K562 (cell line): ENCODE measurements at regions not wholly inside any gene's neighbourhood (a gene's known extent, or its start where the extent isn't known, plus 50 kb on each side); places are given as distances from the start of the nearest gene placed in this dataset.

ENCODE experiments used
- ILF3 ChIP-seq: fragments of 450-650 bp; IDR thresholded peaks from 2 replicates; pipeline ENCODE4 v1.6.1; 2018; ENCODE audit warnings: antibody characterized with exemption, mild to moderate bottlenecking, moderate library complexity, borderline replicate concordance
- RAD21 ChIP-seq, 2 experiments: fragments of 250-450 bp in 1 of 2; fragments of 450-650 bp in 1 of 2; sonication (Bioruptor Pico) in 1 of 2; formaldehyde crosslinking in 1 of 2; IDR thresholded peaks in 1 of 2; conservative IDR thresholded peaks in 1 of 2; 2 replicates each; pipeline versions ENCODE4 v1.4.0 to v1.8.0; 2020 to 2022; ENCODE audit warnings: mild to moderate bottlenecking in 2 of 2, moderate library complexity in 1 of 2
- SNRNP70 ChIP-seq: fragments of 200-400 bp; formaldehyde crosslinking; optimal IDR thresholded peaks from 2 replicates; pipeline ENCODE3; 2017; ENCODE audit warnings: low read depth, low read length
- ZFP30 ChIP-seq: fragments of 250-450 bp; sonication (Bioruptor Pico); IDR thresholded peaks from 2 replicates; pipeline ENCODE4 v1.8.0; 2022; ENCODE audit warnings: moderate library complexity, mild to moderate bottlenecking, inconsistent platforms, borderline replicate concordance
- ZNF316 ChIP-seq: fragments of 450-650 bp; IDR thresholded peaks from 2 replicates; pipeline ENCODE4 v1.6.1; 2016
- ZNF41 ChIP-seq: fragments of 250-450 bp; sonication (Bioruptor Pico); conservative IDR thresholded peaks from 2 replicates; pipeline ENCODE4 v1.4.0; 2020; ENCODE audit warnings: mild to moderate bottlenecking
- TF ChIP-seq, protein P1 (sequence below), 2 experiments: IDR thresholded peaks; 2 replicates each; pipeline ENCODE4 v1.6.1; 2012; ENCODE audit warnings: improper control_type of control experiment in 2 of 2, low read depth in 2 of 2, low read length in 2 of 2, borderline replicate concordance in 1 of 2
- TF ChIP-seq, protein P2 (sequence below), 3 experiments: IDR thresholded peaks in 2 of 3; conservative IDR thresholded peaks in 1 of 3; 2 replicates each; pipeline ENCODE4 v1.5.1; 2011 to 2012; ENCODE audit warnings: low read length in 3 of 3, mild to moderate bottlenecking in 3 of 3, control low read depth in 2 of 3, improper control_type of control experiment in 1 of 3, inconsistent platforms in 1 of 3, low read depth in 1 of 3, mixed read lengths in 1 of 3, moderate library complexity in 1 of 3; ENCODE audit not compliant: insufficient read depth in 2 of 3

DNA sequence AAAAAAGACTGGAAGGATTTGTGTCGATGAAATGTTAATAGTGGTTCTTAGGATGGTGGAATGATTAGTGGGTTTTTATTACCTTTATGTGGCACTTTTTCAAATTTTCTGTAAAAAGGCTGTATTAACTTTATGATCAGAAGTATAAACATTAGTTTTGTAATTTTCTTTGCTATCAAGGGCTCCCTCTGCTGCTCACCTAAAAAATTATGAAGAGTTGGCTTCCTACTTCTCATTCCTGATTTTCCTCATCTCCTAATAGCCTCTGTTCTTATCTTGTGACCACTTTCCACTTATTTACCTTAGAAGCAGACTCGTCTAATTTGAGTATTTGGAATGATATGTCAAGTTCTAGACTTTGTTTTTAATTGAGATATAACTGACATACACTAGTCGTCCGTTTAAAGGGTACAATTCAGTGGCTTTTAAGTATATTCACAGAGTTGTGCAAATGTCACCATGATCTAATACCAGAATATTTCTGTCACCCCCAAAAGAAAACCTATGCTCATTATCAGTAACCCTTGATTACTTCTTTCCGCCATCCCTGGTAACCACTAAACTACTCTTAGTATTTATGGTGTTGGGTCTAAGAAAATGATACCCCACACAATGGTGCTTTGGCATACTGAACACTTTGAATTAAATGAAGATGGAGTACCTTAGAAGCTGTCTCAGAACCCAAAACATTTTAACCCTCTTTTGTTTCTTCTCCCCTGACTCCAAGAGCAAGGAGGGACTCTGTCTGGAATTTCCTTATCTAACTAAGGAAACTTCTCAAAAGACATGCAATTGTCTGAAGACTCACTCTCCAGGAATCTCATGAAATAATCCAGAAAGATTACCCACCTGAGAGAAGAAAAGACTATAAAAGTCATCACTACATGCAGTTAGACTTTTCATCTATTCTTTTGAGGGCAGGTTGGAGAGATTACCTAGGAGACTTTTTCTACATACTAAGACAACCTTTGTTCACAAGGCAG is 311.3 kb downstream of the DLEU7 start (continued):
- peak in 1 of 2 experiments; percentile 51; a peak in 1 of 4 replicates for TF ChIP-seq RAD21 (CRISPR knock-in tag; conservative IDR thresholded peaks at IDR 0.05 in 1 of 2, IDR thresholded peaks at IDR 0.05 in 1 of 2)
- no peak for TF ChIP-seq ZNF41 (CRISPR knock-in tag)
- no peak for TF ChIP-seq ILF3
- TF ChIP-seq SNRNP70: no peak
- TF ChIP-seq ZFP30 (CRISPR knock-in tag): no peak
- TF ChIP-seq, protein P1, sequence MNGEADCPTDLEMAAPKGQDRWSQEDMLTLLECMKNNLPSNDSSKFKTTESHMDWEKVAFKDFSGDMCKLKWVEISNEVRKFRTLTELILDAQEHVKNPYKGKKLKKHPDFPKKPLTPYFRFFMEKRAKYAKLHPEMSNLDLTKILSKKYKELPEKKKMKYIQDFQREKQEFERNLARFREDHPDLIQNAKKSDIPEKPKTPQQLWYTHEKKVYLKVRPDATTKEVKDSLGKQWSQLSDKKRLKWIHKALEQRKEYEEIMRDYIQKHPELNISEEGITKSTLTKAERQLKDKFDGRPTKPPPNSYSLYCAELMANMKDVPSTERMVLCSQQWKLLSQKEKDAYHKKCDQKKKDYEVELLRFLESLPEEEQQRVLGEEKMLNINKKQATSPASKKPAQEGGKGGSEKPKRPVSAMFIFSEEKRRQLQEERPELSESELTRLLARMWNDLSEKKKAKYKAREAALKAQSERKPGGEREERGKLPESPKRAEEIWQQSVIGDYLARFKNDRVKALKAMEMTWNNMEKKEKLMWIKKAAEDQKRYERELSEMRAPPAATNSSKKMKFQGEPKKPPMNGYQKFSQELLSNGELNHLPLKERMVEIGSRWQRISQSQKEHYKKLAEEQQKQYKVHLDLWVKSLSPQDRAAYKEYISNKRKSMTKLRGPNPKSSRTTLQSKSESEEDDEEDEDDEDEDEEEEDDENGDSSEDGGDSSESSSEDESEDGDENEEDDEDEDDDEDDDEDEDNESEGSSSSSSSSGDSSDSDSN (IDR thresholded peaks at IDR 0.05; ENCODE audit: borderline replicate concordance in 1 of 2, low read depth in 2 of 2, low read length in 2 of 2): no peak
- no peak for TF ChIP-seq ZNF316
- TF ChIP-seq, protein P2, sequence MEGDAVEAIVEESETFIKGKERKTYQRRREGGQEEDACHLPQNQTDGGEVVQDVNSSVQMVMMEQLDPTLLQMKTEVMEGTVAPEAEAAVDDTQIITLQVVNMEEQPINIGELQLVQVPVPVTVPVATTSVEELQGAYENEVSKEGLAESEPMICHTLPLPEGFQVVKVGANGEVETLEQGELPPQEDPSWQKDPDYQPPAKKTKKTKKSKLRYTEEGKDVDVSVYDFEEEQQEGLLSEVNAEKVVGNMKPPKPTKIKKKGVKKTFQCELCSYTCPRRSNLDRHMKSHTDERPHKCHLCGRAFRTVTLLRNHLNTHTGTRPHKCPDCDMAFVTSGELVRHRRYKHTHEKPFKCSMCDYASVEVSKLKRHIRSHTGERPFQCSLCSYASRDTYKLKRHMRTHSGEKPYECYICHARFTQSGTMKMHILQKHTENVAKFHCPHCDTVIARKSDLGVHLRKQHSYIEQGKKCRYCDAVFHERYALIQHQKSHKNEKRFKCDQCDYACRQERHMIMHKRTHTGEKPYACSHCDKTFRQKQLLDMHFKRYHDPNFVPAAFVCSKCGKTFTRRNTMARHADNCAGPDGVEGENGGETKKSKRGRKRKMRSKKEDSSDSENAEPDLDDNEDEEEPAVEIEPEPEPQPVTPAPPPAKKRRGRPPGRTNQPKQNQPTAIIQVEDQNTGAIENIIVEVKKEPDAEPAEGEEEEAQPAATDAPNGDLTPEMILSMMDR (IDR thresholded peaks at IDR 0.05 in 2 of 3, conservative IDR thresholded peaks at IDR 0.05 in 1 of 3; ENCODE audit: insufficient read depth in 2 of 3, low read depth in 1 of 3, low read length in 3 of 3): peak in 1 of 3 experiments; percentile 27; a peak in 1 of 6 replicates
- TF ChIP-seq, all 486 proteins: peak for 3
